Keratinocyte (primary cell): ENCODE measurements at regions not wholly inside any gene's neighbourhood (a gene's known extent, or its start where the extent isn't known, plus 50 kb on each side); places are given as distances from the start of the nearest gene placed in this dataset.

ENCODE experiments used
- CTCF ChIP-seq, 3 experiments: IDR thresholded peaks in 1 of 3; conservative IDR thresholded peaks in 1 of 3; optimal IDR thresholded peaks in 1 of 3; 2 replicates in 2 of 3; 3 replicates in 1 of 3; pipeline versions ENCODE3 to v1.5.1; 2011; ENCODE audit warnings: low read length in 3 of 3, mild to moderate bottlenecking in 3 of 3, moderate library complexity in 2 of 3, control low read depth in 1 of 3, inconsistent platforms in 1 of 3; ENCODE audit not compliant: insufficient read depth in 2 of 3; ENCODE audit errors: extremely low read depth in 1 of 3
- EZH2 ChIP-seq: IDR thresholded peaks from one replicate; pipeline ENCODE4 v1.6.1; 2012; ENCODE audit warnings: inconsistent platforms, mild to moderate bottlenecking, low read length, moderate library complexity

DNA sequence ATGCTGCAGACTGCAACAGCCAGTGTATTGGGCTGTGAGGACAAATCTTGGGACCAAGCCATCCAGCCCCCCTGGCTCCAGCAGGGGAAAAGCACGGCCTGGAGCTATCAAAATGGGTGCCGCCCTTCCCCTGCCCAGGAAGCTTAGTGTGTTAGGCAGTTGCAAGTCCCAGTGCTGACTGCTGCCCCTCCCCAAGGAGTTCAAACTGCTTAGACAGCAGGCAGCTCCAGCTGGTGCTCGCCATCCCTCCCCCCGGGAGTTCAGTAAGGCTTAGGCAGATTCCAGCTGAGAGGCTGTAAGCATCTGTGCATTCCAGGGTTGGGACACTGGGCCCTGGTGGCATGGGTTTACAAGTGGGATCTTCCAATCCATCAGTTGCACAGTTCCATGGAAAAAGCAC, 579.6 kb upstream of the NR5A2 start:
- TF ChIP-seq CTCF (optimal IDR thresholded peaks at IDR 0.05 in 1 of 3, IDR thresholded peaks at IDR 0.05 in 1 of 3, conservative IDR thresholded peaks at IDR 0.05 in 1 of 3; ENCODE audit: extremely low read depth in 1 of 3, insufficient read depth in 2 of 3, low read length in 3 of 3) (no peak), EZH2 (no peak)
